SH-SY5Y (cell line): ENCODE measurements at regions not wholly inside any gene's neighbourhood (a gene's known extent, or its start where the extent isn't known, plus 50 kb on each side); places are given as distances from the start of the nearest gene placed in this dataset.

ENCODE experiments used
- GATA2 ChIP-seq: IDR thresholded peaks from 2 replicates; pipeline ENCODE4 v1.6.1; 2011; ENCODE audit warnings: mild to moderate bottlenecking, low read depth, low read length
- GATA3 ChIP-seq: IDR thresholded peaks from 2 replicates; pipeline ENCODE4 v1.6.1; 2011; ENCODE audit warnings: low read depth, mild to moderate bottlenecking, low read length, moderate library complexity

- TF ChIP-seq GATA2: no peak
- TF ChIP-seq GATA3: no peak
Measured at GRCh38 chr3:147613725-147614124, 204.6 kb downstream of the ZIC1 start.
